ENCODE measurements at regions not wholly inside any gene's neighbourhood (a gene's known extent, or its start where the extent isn't known, plus 50 kb on each side); places are given as distances from the start of the nearest gene placed in this dataset.

GRCh38 chr6:93604951-93605350, 185.6 kb upstream of the EPHA7 start:
- DNase-seq: no peak

GRCh38 chr6:93592417-93592816, 173.1 kb upstream of the EPHA7 start:
- DNase-seq: no peak

GRCh38 chr6:93586306-93586705, 166.9 kb upstream of the EPHA7 start:
- no peak for DNase-seq

GRCh38 chr6:93584300-93584699, 164.9 kb upstream of the EPHA7 start:
- no peak for DNase-seq

- DNase-seq: peak; percentile 29
These were observed 162.0 kb upstream of the EPHA7 start for GRCh38 chr6:93581371-93581770.

- no peak for DNase-seq
These were observed 161.1 kb upstream of the EPHA7 start for GRCh38 chr6:93580446-93580845.

- DNase-seq: no peak
These were observed 156.3 kb upstream of the EPHA7 start for GRCh38 chr6:93575495-93576267.

GRCh38 chr6:93574299-93574698, 154.9 kb upstream of the EPHA7 start:
- no peak for DNase-seq

- DNase-seq: no peak
These were observed 152.0 kb upstream of the EPHA7 start for GRCh38 chr6:93571346-93571745.

- no peak for DNase-seq
These were observed 148.8 kb upstream of the EPHA7 start for GRCh38 chr6:93568169-93568568.

GRCh38 chr6:93567164-93567563, 147.8 kb upstream of the EPHA7 start:
- no peak for DNase-seq

- no peak for DNase-seq
These were observed 146.9 kb upstream of the EPHA7 start for GRCh38 chr6:93566285-93566684.

GRCh38 chr6:93562582-93562981, 143.2 kb upstream of the EPHA7 start:
- no peak for DNase-seq

- DNase-seq: no peak
These were observed 135.9 kb upstream of the EPHA7 start for GRCh38 chr6:93555292-93555691.

- DNase-seq: no peak
These were observed 134.7 kb upstream of the EPHA7 start for GRCh38 chr6:93554018-93554417.

GRCh38 chr6:93550551-93551276, 131.4 kb upstream of the EPHA7 start:
- no peak for DNase-seq

- DNase-seq: no peak
These were observed 130.5 kb upstream of the EPHA7 start for GRCh38 chr6:93549868-93550267.

GRCh38 chr6:93524671-93525451, 105.5 kb upstream of the EPHA7 start:
- DNase-seq: no peak

- DNase-seq: no peak
These were observed 104.0 kb upstream of the EPHA7 start for GRCh38 chr6:93523365-93523764.

GRCh38 chr6:93516441-93516840, 97.1 kb upstream of the EPHA7 start:
- DNase-seq: no peak

GRCh38 chr6:93515736-93516135, 96.4 kb upstream of the EPHA7 start:
- DNase-seq: no peak

GRCh38 chr6:93498713-93499112, 79.4 kb upstream of the EPHA7 start:
- DNase-seq: no peak

GRCh38 chr6:93496548-93496947, 77.2 kb upstream of the EPHA7 start:
- DNase-seq: no peak

- DNase-seq: no peak
These were observed 74.7 kb upstream of the EPHA7 start for GRCh38 chr6:93494057-93494456.
